Gastrocnemius medialis (tissue), 4 donors: ENCODE measurements at regions not wholly inside any gene's neighbourhood (a gene's known extent, or its start where the extent isn't known, plus 50 kb on each side); places are given as distances from the start of the nearest gene placed in this dataset.

Experiments used
- POLR2A ChIP-seq, 2 donors: fragments of 450-650 bp; IDR thresholded peaks; one replicate each; pipeline ENCODE4 v1.6.1; 2017; ENCODE audit warnings: antibody characterized with exemption in 2 of 2, mild to moderate bottlenecking in 2 of 2, moderate library complexity in 2 of 2
- TF ChIP-seq, protein P1 (sequence below), 5 experiments: fragments of 450-650 bp in 3 of 5; fragments of 200-600 bp in 2 of 5; sonication (generic) in 2 of 5; IDR thresholded peaks in 4 of 5; conservative IDR thresholded peaks in 1 of 5; 1 replicate in 4 of 5; 2 replicates in 1 of 5; pipeline ENCODE4 v1.5.1; 2016 to 2019; ENCODE audit warnings: antibody characterized with exemption in 5 of 5, mild to moderate bottlenecking in 3 of 5, moderate library complexity in 3 of 5

- TF ChIP-seq, protein P1, sequence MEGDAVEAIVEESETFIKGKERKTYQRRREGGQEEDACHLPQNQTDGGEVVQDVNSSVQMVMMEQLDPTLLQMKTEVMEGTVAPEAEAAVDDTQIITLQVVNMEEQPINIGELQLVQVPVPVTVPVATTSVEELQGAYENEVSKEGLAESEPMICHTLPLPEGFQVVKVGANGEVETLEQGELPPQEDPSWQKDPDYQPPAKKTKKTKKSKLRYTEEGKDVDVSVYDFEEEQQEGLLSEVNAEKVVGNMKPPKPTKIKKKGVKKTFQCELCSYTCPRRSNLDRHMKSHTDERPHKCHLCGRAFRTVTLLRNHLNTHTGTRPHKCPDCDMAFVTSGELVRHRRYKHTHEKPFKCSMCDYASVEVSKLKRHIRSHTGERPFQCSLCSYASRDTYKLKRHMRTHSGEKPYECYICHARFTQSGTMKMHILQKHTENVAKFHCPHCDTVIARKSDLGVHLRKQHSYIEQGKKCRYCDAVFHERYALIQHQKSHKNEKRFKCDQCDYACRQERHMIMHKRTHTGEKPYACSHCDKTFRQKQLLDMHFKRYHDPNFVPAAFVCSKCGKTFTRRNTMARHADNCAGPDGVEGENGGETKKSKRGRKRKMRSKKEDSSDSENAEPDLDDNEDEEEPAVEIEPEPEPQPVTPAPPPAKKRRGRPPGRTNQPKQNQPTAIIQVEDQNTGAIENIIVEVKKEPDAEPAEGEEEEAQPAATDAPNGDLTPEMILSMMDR (IDR thresholded peaks at IDR 0.05 in 4 of 5, conservative IDR thresholded peaks at IDR 0.05 in 1 of 5), result no peak
- TF ChIP-seq POLR2A (IDR thresholded peaks at IDR 0.05), result no peak
Observed at GRCh38 chr17:71409712-71410111, 711.1 kb upstream of the SOX9 start.
